Middle frontal gyrus (tissue), 1 donor: ENCODE measurements at regions not wholly inside any gene's neighbourhood (a gene's known extent, or its start where the extent isn't known, plus 50 kb on each side); places are given as distances from the start of the nearest gene placed in this dataset.
"Not testable (repeated sequence)": the region's sequence is repeated elsewhere in the genome, so short reads cannot be mapped to it uniquely, and the experiment has no call there.

Source experiments
- DNase-seq: peaks from one replicate; pipeline ENCODE4 v3.0.0-alpha.2; 2015; ENCODE audit warnings: low spot score; ENCODE audit errors: extremely low spot score

GRCh38 chr14:44453433-44454171 is 53.5 kb downstream of the FSCB start:
- DNase-seq = no peak

- not testable (repeated sequence) for DNase-seq
These were observed 56.9 kb downstream of the FSCB start for GRCh38 chr14:44450232-44450631.

GRCh38 chr14:44449680-44450079 is 57.4 kb downstream of the FSCB start:
- no peak for DNase-seq

- no peak for DNase-seq
These were observed 58.1 kb downstream of the FSCB start for GRCh38 chr14:44448951-44449358.

- DNase-seq = no peak
These were observed 60.1 kb downstream of the FSCB start for GRCh38 chr14:44446965-44447364.

GRCh38 chr14:44444454-44444853 is 62.6 kb downstream of the FSCB start:
- no peak for DNase-seq

- no peak for DNase-seq
These were observed 68.1 kb downstream of the FSCB start for GRCh38 chr14:44438936-44439335.

- no peak for DNase-seq
These were observed 68.9 kb downstream of the FSCB start for GRCh38 chr14:44438221-44438620.

- DNase-seq = no peak
These were observed 70.6 kb downstream of the FSCB start for GRCh38 chr14:44436458-44436857.

GRCh38 chr14:44428231-44428945 is 78.7 kb downstream of the FSCB start:
- no peak for DNase-seq

GRCh38 chr14:44422699-44423098 is 84.4 kb downstream of the FSCB start:
- DNase-seq = no peak

GRCh38 chr14:44420226-44420625 is 86.9 kb downstream of the FSCB start:
- no peak for DNase-seq

GRCh38 chr14:44418856-44419255 is 88.2 kb downstream of the FSCB start:
- DNase-seq = no peak

- no peak for DNase-seq
These were observed 89.3 kb downstream of the FSCB start for GRCh38 chr14:44417809-44418208.

- DNase-seq = no peak
These were observed 92.4 kb downstream of the FSCB start for GRCh38 chr14:44414646-44415045.

- DNase-seq = no peak
These were observed 94.1 kb downstream of the FSCB start for GRCh38 chr14:44412858-44413569.

GRCh38 chr14:44405011-44405486 is 102.0 kb downstream of the FSCB start:
- no peak for DNase-seq

GRCh38 chr14:44404599-44404998 is 102.5 kb downstream of the FSCB start:
- DNase-seq = no peak

- DNase-seq = no peak
These were observed 103.0 kb downstream of the FSCB start for GRCh38 chr14:44404036-44404435.

GRCh38 chr14:44403193-44403592 is 103.9 kb downstream of the FSCB start:
- DNase-seq = no peak

- no peak for DNase-seq
These were observed 110.9 kb downstream of the FSCB start for GRCh38 chr14:44396226-44396625.

GRCh38 chr14:44392984-44393383 is 114.1 kb downstream of the FSCB start:
- no peak for DNase-seq
